ENCODE measurements at regions not wholly inside any gene's neighbourhood (a gene's known extent, or its start where the extent isn't known, plus 50 kb on each side); places are given as distances from the start of the nearest gene placed in this dataset.
A peak's percentile ranks its signal among the peaks of the same experiment; 100 is the strongest.

DNA sequence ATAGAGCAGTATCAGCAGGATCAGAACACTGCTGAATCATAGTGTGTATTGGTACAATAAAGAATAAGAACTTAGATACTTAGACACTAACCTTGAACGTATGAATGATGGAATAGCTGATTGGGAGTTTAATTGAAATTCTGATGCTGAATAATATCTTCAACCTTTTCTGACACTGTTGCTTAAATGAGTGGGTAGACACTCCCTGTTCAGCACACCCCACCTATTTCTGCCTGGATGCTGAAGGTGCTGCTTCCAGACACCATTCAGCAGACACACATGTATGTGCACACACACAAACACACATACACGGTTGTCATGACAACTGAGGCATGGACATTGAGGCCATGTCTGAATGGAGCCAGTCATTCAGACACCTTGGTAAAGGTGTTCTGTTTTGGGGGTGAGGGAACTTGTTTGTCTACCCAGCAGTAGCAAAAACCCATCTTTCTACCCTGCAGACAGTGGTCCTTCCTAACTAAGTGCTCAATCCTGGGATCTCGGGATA, 54.3 kb downstream of the TMEM215 start:
- DNase-seq (ENCODE audit: low spot score in 2 of 2) (no peak), FAIRE-seq (no peak)

DNA sequence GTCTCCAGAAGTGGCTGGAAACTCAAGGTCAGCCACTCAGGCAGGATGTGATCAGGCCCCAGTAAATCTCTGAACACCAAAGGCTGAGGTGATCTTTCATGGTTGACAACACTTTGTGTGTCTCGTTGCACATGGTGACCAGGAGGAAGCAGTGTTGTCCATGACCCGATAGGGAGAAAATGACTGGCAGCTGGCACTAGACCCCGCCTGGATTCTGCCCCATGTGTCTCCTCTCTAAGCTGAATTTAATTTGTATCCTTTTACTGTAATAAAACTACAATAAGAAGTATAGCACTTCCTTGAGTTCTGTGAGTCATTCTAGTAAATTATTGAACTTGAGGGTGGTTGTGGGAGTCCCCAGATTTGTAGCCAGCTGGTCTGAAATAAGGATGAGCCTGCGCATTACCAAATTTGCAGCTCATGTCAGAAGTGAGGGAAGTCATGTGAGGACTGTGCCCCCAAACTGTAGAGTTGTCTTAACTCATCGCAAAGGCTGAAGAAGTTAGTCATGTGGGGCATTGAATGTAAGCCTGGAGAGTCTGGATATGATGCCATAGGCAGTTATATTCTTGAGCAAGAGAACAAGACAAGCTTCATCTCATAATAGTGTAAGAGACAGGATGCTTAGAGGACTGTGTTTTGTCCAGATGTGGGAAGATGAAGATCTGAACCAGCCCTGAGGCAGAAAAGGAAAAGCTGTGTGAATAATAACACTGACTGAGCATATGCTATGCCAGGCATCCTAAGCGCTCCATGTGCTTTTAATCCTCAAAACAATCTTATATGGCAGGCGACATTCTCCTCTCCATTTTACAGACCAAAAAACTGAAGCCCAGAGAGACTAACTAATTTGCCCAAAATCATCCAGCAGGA, 55.9 kb downstream of the TMEM215 start:
- DNase-seq (ENCODE audit: low spot score in 2 of 2) (no peak), FAIRE-seq (no peak)

DNA sequence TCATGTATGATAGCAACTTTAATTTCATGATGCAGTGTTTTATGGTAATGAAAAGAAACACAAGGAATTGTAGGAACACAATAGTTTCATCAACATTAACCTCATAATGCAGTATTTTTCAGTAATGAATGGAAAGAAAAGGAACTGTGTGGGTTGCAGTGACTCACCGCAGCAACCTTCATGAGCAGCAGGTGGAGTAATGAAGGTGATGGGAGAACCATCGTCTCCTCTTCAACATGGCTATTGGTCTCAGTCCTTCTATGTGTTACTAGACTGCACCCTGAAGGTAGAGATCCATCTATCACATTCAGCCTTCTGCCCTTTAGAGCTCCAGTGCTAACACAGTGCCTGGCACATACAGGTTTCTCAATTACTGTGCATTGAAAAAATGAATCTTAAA, 58.0 kb downstream of the TMEM215 start:
- no peak for DNase-seq (ENCODE audit: low spot score in 2 of 2)
- no peak for FAIRE-seq

GRCh38 chr9:32843295-32843694, 60.0 kb downstream of the TMEM215 start:
- no peak for FAIRE-seq

DNA sequence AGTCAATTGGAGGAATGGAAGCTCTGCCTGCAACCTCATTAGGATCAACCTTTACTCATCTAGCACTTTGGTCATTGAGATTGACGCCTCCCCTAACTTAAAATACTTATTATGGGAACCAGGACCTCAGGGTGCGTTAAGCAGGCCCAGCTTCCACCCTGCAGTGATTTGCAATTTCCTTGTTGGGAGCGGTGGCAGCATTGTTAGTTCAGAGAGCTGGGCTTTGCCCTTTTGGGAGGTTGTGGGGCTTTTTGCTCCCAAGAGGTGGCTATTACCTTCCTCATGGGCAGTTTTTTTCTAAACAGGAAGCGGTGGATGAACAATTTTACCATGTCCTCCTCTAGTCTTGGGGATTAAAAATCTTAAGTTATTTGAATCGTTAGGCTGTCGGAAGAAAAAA, 60.9 kb downstream of the TMEM215 start:
- FAIRE-seq (no peak), DNase-seq (ENCODE audit: low spot score in 2 of 2) (no peak)

More at GRCh38 chr9:32843295-32843694, 60.0 kb downstream of the TMEM215 start:
- DNase-seq (ENCODE audit: low spot score in 2 of 2): no peak

DNA sequence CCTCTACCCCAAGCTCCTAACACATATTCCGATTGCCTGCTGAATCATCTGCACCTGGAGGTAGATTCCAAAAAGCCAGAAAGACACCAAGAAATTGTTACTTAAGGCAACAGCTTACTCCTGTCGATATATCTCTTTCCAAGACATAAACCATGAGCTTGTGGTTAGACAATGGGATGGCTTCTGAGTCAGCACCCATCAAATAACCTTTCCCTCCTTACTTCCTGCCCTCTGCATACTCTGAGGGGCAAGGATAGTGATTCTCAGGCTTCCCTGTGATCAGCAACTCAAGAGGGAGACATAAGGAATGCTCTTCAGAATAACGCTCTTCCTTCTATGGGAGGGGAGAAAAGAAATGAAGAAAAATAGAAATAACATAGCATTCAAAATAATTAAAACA, 70.9 kb downstream of the TMEM215 start:
- FAIRE-seq: no peak
- no peak for DNase-seq (ENCODE audit: low spot score in 2 of 2)

- FAIRE-seq: no peak
- DNase-seq (ENCODE audit: low spot score in 2 of 2): no peak
These were observed 72.4 kb downstream of the TMEM215 start for GRCh38 chr9:32855752-32856151.

- DNase-seq (ENCODE audit: low spot score in 2 of 2): no peak
- FAIRE-seq: no peak
These were observed 80.0 kb downstream of the TMEM215 start for GRCh38 chr9:32863291-32863690.

- FAIRE-seq (no peak), DNase-seq (ENCODE audit: low spot score in 2 of 2) (no peak)
These were observed 81.6 kb downstream of the TMEM215 start for GRCh38 chr9:32864971-32865370.

DNA sequence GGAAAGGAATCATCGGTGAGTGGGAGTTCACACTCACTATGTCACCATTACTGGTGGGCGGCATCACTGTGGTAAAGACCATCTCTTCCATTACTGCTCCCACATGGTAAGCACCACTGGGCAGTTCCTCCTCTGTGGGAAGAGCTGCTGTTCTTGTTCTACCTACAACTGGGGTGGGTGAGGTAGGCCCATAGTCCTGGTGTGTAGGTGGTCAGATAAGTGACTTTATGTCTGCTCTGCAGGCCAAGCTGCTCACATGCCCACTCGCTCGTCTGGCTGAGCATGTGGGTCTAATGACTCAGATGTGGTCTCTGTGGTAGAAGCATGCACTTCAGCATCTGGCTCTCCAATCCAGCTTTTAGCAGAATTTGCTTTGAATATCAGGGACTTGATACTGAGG, 82.9 kb downstream of the TMEM215 start:
- FAIRE-seq (no peak), DNase-seq (ENCODE audit: low spot score in 2 of 2) (peak in 1 of 2 donors; percentile 8)

DNA sequence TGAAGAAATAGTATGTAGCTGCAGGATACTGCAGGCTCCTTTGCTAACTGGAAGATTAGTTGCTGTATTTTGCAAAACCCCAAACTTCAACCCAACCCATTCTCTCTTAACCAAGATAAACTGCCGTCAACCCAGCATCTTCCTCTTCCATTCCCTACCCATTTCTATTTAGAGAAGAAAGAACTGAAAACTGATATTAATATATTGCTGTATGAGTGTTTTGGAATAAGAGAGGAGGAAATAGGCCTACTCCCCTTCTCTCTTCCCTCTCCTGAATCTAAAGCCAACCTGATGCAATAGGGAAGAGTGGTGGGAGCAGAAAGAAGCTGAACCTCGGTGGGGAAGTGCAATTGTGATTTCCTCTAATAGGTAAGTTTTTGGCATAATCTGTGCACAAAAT, 83.7 kb downstream of the TMEM215 start:
- FAIRE-seq: no peak

DNA sequence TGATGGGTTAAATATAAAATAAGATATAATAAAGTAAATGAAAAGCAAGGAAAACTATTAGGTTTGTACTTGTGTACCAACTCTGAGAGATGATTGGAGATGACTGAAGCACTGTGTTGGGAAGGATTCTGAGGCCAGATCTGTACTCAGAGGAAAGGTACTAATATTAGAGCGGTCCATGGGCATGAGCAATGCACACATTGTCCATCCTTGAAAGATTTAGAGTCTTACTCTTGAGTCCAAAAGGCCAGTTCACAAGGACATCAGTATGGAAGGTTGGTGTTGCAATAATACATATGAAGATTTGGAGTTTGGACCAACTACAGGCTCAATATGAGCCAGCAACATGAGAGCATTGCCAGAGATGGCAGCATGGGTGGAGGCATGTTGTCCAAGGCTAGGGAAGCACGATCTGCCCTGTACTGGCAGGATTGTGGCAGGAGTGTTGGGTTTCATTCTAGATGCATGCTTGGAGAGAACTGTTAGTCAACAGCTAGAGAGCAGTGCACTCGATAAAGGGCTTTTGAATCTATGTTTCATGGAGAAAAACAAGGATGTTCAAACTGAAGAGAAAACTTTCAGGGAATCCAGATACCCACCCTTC, 84.4 kb downstream of the TMEM215 start:
- DNase-seq (ENCODE audit: low spot score in 2 of 2): no peak
- no peak for FAIRE-seq

More for the DNA sequence above, 83.7 kb downstream of the TMEM215 start:
- DNase-seq (ENCODE audit: low spot score in 2 of 2): no peak

- DNase-seq (ENCODE audit: low spot score in 2 of 2) (no peak), FAIRE-seq (no peak)
These were observed 86.1 kb downstream of the TMEM215 start for GRCh38 chr9:32869404-32869803.

DNA sequence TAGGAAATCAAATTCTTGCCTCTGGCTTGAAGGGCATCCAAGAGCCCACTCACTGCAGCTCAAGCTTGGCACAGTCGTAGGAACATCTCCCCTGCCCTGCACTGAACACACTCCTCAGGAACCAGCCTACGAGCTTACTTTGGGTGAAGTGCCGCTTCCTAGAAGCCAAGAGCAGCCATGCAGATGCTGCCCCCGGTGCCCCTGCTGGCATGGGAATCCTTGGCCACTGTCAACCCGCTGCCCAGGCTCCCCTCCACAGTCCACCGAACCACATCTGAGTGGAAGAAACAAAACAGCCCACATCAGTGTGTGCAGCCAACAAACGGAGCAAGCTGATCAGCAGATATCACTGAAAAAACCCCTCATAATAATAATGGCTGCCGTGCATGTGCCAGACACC, 89.8 kb downstream of the TMEM215 start:
- FAIRE-seq (no peak), DNase-seq (ENCODE audit: low spot score in 2 of 2) (no peak)

DNA sequence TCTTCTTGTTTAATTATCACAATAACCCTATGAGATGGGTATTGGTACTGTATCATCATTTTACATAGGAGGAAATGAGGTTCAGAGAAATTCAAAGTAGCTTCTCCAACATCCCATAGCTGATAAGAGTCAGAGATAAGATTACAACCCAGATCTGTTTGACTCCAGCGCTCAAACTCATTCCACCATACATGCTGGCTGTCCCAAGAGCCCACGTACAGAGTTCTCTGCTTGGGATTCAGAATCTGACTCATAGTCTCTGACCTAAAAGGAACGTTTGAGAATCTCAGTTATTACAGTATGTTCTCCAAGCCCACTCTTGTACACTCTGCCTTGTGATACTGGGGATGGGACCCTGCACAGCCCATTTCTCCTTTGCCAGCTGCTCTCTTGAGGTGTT, 90.2 kb downstream of the TMEM215 start:
- FAIRE-seq (no peak), DNase-seq (ENCODE audit: low spot score in 2 of 2) (no peak)

GRCh38 chr9:32875242-32875641, 91.9 kb downstream of the TMEM215 start:
- DNase-seq (ENCODE audit: low spot score in 2 of 2): no peak
- FAIRE-seq: no peak

GRCh38 chr9:32875748-32876147, 92.4 kb downstream of the TMEM215 start:
- no peak for DNase-seq (ENCODE audit: low spot score in 2 of 2)
- no peak for FAIRE-seq

GRCh38 chr9:32877103-32877502, 93.8 kb downstream of the TMEM215 start:
- FAIRE-seq: no peak
- DNase-seq (ENCODE audit: low spot score in 2 of 2): no peak

DNA sequence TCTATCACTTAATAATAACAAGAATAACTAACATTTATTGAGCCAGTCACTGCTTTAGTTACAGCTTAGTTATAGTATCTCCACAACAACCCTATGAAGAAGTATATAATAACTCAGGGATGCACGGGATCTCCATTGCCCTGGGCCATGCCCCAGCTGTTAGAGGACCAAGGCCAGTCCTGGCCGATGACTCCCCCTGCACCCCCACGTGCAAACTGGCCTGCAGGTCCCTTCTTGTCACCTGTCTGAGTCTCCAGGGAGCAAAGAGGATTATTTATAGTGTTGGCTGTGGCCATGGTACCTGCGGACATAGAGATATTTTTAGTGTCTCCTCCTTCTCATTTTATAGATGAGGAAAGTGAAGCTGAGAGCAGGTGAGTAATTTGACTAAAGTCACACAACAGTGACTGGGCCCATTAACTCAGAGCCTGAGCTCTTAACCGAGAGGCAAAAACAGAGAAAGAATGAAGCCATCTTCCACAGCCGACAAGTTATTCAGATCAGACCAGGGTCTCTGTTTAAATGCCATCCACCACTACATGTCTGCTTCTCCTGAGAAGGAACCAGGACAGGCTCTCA, 94.4 kb downstream of the TMEM215 start:
- FAIRE-seq: no peak
- DNase-seq (ENCODE audit: low spot score in 2 of 2): no peak

- DNase-seq (ENCODE audit: low spot score in 2 of 2) (no peak), FAIRE-seq (no peak)
These were observed 96.0 kb downstream of the TMEM215 start for GRCh38 chr9:32879335-32879734.

GRCh38 chr9:32881948-32882347, 98.6 kb downstream of the TMEM215 start:
- no peak for FAIRE-seq
- no peak for DNase-seq (ENCODE audit: low spot score in 2 of 2)

DNA sequence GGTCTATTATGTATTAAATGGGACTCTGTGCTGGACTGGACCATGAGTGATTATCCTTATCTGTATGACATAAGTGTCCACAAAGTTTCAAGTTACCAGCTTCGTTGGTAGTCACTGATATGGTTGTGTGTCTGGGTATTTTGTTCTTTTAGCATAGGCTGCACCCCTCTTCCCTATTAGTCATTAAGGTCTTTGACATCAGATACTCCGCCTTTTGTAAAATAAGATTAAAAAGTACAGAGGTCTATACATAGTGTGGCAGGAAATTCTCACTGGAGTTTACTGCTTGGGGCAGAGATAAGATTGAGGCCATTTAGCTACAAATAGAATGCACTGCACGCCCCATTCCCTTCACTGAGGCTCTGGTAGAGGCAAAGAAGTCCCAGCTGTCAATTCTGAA, 99.4 kb downstream of the TMEM215 start:
- no peak for FAIRE-seq

More for the DNA sequence above, 99.4 kb downstream of the TMEM215 start:
- no peak for DNase-seq (ENCODE audit: low spot score in 2 of 2)
